Left ventricle myocardium inferior (tissue), 1 donor: ENCODE measurements at regions not wholly inside any gene's neighbourhood (a gene's known extent, or its start where the extent isn't known, plus 50 kb on each side); places are given as distances from the start of the nearest gene placed in this dataset.

ENCODE experiments used
- DNase-seq: peaks from one replicate; pipeline ENCODE4 v3.0.0-alpha.2; 2020
- H3K27ac ChIP-seq: fragments of 200-600 bp; replicated peaks from 2 replicates; pipeline ENCODE4 v1.8.0; 2021
- H3K27me3 ChIP-seq: fragments of 200-600 bp; 2 replicates; pipeline ENCODE4 v1.8.0; 2021; ENCODE audit warnings: low read depth
- H3K36me3 ChIP-seq: fragments of 200-600 bp; 2 replicates; pipeline ENCODE4 v1.8.0; 2021
- H3K4me1 ChIP-seq: fragments of 200-600 bp; 2 replicates; pipeline ENCODE4 v1.8.0; 2021
- H3K4me3 ChIP-seq: fragments of 200-600 bp; 2 replicates; pipeline ENCODE4 v1.8.0; 2021; ENCODE audit warnings: mild to moderate bottlenecking, moderate library complexity
- H3K9me3 ChIP-seq: fragments of 200-600 bp; replicated peaks from 2 replicates; pipeline ENCODE4 v1.8.0; 2021
- intact Hi-C: fragments of 100-400 bp; cut with micrococcal nuclease; formaldehyde crosslinking; loops from one replicate; pipeline ENCODE4 v1.11.0; 2022
- TF ChIP-seq, protein P1 (sequence below): fragments of 200-600 bp; IDR thresholded peaks from 2 replicates; pipeline ENCODE4 v1.8.0; 2021; ENCODE audit warnings: antibody characterized with exemption, mild to moderate bottlenecking, borderline replicate concordance
- donor health status: DM: no; HTN: yes; CAD: no; lungs with severe emphysema.

DNA sequence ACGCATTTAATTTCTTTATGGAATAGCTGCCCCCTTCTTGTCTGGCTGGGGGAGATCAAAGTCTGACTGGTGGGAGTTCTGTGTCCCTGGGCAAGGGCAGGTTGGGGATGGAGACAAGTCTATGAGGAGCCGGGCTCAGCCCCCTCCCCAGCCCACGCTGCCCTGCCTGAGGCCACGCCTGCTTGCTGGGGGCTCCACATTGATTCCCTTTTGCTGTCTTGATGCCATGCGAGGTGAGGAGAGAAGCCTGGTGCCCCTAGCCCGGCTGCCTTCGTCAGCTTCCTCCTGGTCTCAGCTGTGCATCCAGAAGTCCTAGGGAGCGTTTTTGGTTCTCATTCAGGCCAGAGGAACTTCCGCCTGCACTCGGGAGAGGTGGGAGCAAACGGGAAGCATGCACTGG is 247.9 kb downstream of the NDUFA10 start:
- Histone ChIP-seq H3K27me3 (peaks cover 93% of the 10 kb centered on the region), H3K4me3 (no peak overlapping the region), H3K4me1 (no peaks in the 10 kb centered on the region), H3K36me3 (no peaks in the 10 kb centered on the region), H3K27ac (no peak overlapping the region), H3K9me3 (peaks cover 1% of the 10 kb centered on the region)
- TF ChIP-seq, protein P1, sequence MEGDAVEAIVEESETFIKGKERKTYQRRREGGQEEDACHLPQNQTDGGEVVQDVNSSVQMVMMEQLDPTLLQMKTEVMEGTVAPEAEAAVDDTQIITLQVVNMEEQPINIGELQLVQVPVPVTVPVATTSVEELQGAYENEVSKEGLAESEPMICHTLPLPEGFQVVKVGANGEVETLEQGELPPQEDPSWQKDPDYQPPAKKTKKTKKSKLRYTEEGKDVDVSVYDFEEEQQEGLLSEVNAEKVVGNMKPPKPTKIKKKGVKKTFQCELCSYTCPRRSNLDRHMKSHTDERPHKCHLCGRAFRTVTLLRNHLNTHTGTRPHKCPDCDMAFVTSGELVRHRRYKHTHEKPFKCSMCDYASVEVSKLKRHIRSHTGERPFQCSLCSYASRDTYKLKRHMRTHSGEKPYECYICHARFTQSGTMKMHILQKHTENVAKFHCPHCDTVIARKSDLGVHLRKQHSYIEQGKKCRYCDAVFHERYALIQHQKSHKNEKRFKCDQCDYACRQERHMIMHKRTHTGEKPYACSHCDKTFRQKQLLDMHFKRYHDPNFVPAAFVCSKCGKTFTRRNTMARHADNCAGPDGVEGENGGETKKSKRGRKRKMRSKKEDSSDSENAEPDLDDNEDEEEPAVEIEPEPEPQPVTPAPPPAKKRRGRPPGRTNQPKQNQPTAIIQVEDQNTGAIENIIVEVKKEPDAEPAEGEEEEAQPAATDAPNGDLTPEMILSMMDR, result no peak
- no peak for DNase-seq
- intact Hi-C loops, result no loop called here

DNA sequence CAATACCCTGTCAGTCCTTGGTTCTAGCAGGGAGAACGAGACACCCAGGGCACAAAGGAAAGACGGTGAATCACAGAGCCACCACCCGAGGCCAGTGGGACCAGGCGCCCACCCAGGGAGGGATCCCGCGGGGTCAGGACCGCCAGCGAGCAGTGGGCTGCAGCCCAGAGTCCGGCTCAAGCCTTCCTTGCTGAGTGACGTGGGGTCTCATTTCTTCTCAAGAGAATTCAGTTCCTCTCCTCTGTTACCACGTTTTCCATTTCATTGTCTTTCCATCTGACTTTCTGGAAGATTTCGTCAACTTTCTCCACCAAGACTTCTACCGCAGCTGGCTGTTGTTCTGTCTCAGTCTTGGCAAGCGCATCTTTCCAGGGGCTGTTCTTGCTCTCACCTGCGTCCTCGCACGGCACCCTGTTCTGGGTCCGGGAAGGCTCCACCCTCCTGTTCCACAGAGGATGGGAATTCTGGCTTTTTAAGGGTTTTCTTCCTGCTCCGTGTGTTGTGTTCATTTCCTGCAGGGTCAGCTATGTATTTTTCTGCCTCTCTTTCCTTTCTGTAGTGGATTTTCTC is 248.6 kb downstream of the NDUFA10 start:
- H3K4me1 ChIP-seq, result no peaks in the 10 kb centered on the region
- no peaks in the 10 kb centered on the region for H3K36me3 ChIP-seq
- peaks cover 8% of the 10 kb centered on the region for H3K9me3 ChIP-seq
- DNase-seq, result no peak
- TF ChIP-seq, protein P1, result no peak
- peaks cover 96% of the 10 kb centered on the region for H3K27me3 ChIP-seq
- no peak overlapping the region for H3K27ac ChIP-seq
- no peak overlapping the region for H3K4me3 ChIP-seq
- intact Hi-C loops, result no loop called here

DNA sequence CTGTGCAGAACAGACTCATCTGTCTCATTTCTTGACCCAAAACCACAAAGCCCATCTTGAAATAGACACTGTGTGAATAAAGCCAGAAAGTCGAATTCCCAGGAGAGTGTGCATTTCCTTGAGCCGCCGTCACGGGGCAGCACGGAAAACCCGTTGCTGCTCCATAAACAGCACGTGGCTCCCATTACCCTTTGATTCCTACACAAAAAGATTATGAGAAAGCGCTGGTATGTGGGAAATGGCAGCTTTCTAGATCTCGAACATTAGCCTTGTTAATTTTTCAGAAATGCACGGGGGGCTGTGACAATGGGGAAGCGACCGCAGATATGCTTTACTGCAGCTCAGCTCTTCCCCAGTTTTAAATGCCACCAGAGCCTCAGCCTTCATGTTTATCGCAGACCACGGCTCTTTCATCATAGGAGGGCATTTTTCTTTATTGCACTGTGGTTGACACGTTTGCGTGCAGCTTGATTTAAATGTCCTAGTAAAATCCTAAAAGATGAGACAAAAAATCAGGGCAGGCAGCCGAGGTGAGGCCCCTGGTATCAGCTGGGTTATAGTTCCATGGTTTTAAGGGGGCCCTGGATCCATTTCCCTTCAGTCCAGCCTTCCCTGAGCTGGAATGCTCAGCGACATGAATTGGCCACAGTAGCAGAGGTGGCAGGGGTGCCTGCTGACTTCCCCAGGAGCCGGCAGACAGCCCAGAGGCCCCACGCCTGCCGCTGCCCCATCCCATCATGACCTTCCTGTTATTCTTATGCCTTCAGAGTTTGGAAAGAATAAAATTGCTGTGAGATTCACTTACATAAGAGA is 249.3 kb downstream of the NDUFA10 start:
- TF ChIP-seq, protein P1, result no peak
- Histone ChIP-seq H3K27ac (no peak overlapping the region), H3K4me1 (no peaks in the 10 kb centered on the region), H3K4me3 (no peak overlapping the region), H3K36me3 (no peaks in the 10 kb centered on the region), H3K27me3 (peaks cover 91% of the 10 kb centered on the region), H3K9me3 (peaks cover 15% of the 10 kb centered on the region)
- no peak for DNase-seq
- intact Hi-C loops, result no loop called here

DNA sequence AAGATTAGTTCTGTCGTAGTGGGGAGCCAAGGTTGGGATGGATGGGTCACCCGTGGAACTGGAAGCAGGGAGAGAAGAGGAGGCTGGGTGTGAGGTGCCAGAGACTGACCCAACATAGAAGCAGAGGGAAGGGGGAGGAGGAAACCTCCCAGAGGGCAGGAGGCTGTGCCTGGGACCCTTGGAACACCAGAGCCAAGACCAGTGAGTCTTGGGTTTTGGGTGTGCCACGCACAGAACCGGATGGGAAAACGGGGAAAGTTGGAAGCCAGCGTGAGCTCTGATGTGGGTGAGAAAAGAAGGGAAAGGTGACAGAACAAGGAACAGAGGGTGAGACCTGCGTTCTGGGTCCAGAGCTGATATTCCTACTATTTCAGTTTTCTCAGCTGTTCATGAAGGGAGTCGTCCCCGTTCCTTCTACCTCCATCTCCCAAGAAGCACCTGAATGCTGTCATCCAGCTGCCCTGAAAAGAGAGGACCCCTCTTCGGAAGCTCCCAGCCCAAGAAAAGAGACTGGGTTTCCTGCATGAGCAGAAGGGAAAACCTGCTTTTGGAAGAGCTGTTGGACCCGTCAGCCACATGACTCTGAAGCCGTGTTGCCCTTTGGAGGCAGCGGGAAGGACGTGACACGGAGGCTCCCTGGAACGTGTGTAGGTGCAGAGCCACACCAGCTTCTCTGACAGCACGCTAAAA is 250.1 kb downstream of the NDUFA10 start:
- H3K4me1 ChIP-seq, result no peaks in the 10 kb centered on the region
- TF ChIP-seq, protein P1, result no peak
- H3K27ac ChIP-seq, result no peak overlapping the region
- no peak overlapping the region for H3K4me3 ChIP-seq
- H3K36me3 ChIP-seq, result no peaks in the 10 kb centered on the region
- H3K9me3 ChIP-seq, result peaks cover 15% of the 10 kb centered on the region
- DNase-seq, result no peak
- H3K27me3 ChIP-seq, result peaks cover 90% of the 10 kb centered on the region
- intact Hi-C loops, result no loop called here

DNA sequence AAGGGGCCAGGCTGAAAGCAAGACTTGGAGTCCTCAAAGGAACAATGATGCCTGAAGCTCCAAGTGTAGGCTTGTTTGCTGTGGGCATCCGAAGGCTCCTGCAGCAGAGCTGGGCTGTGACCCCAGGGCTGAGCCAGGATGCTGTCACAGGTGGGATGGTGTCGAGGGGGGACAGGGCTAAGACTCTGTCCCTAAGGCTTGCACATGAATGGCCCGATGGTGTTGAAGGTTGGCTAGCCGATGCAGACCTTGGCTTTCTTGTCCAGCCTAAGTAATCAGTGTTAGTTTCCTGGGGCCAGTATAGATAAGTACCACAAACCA is 251.0 kb downstream of the NDUFA10 start:
- Histone ChIP-seq H3K4me3 (no peak overlapping the region), H3K4me1 (no peaks in the 10 kb centered on the region), H3K36me3 (no peaks in the 10 kb centered on the region), H3K27me3 (peaks cover 86% of the 10 kb centered on the region), H3K9me3 (peaks cover 15% of the 10 kb centered on the region), H3K27ac (no peak overlapping the region)
- no peak for DNase-seq
- intact Hi-C loops, result no loop called here
- TF ChIP-seq, protein P1, result no peak
